NCI-H748 (cell line): ENCODE measurements at regions not wholly inside any gene's neighbourhood (a gene's known extent, or its start where the extent isn't known, plus 50 kb on each side); places are given as distances from the start of the nearest gene placed in this dataset.

ENCODE experiments used
- DNase-seq: peaks from one replicate; lab custom pipeline; 2025; ENCODE audit not compliant: unreplicated experiment; lab: John Stamatoyannopoulos, UW

- no peak for DNase-seq
Measured at GRCh38 chr18:40493316-40493715, 1461.7 kb upstream of the PIK3C3 start.

GRCh38 chr18:40489301-40489700, 1465.7 kb upstream of the PIK3C3 start:
- no peak for DNase-seq

GRCh38 chr18:40485318-40485717, 1469.7 kb upstream of the PIK3C3 start:
- no peak for DNase-seq

GRCh38 chr18:40473221-40474029, 1481.6 kb upstream of the PIK3C3 start:
- no peak for DNase-seq

- no peak for DNase-seq
Measured at GRCh38 chr18:40470723-40471122, 1484.3 kb upstream of the PIK3C3 start.

- DNase-seq, result no peak
Measured at GRCh38 chr18:40469851-40470250, 1485.2 kb upstream of the PIK3C3 start.

- DNase-seq, result no peak
Measured at GRCh38 chr18:40469316-40469715, 1485.7 kb upstream of the PIK3C3 start.

- no peak for DNase-seq
Measured at GRCh38 chr18:40464032-40464431, 1491.0 kb upstream of the PIK3C3 start.

GRCh38 chr18:40453903-40454302, 1501.1 kb upstream of the PIK3C3 start:
- DNase-seq, result no peak

GRCh38 chr18:40452599-40452998, 1502.4 kb upstream of the PIK3C3 start:
- no peak for DNase-seq

GRCh38 chr18:40450751-40451150, 1504.3 kb upstream of the PIK3C3 start:
- no peak for DNase-seq

- DNase-seq, result peak; percentile 9
Measured at GRCh38 chr18:40447820-40448219, 1507.2 kb upstream of the PIK3C3 start.

- no peak for DNase-seq
Measured at GRCh38 chr18:40440088-40440487, 1514.9 kb upstream of the PIK3C3 start.

- DNase-seq, result peak; percentile 35
Measured at GRCh38 chr18:40437517-40437916, 1517.5 kb upstream of the PIK3C3 start.

GRCh38 chr18:40431071-40431985, 1523.7 kb upstream of the PIK3C3 start:
- DNase-seq, result peak; percentile 8

- no peak for DNase-seq
Measured at GRCh38 chr18:40423291-40423690, 1531.7 kb upstream of the PIK3C3 start.

GRCh38 chr18:40420675-40421074, 1534.4 kb upstream of the PIK3C3 start:
- DNase-seq, result no peak

GRCh38 chr18:40417501-40417900, 1537.5 kb upstream of the PIK3C3 start:
- DNase-seq, result no peak

- no peak for DNase-seq
Measured at GRCh38 chr18:40415821-40416220, 1539.2 kb upstream of the PIK3C3 start.

GRCh38 chr18:40415176-40415791, 1539.8 kb upstream of the PIK3C3 start:
- peak; percentile 37 for DNase-seq

- DNase-seq, result peak; percentile 27
Measured at GRCh38 chr18:40414155-40414754, 1540.8 kb upstream of the PIK3C3 start.
